CD4-positive, alpha-beta T cell treated with Interleukin-6 for 4 hours (primary cell): ENCODE measurements at regions not wholly inside any gene's neighbourhood (a gene's known extent, or its start where the extent isn't known, plus 50 kb on each side); places are given as distances from the start of the nearest gene placed in this dataset.

Experiments
- DNase-seq: peaks from one replicate; pipeline ENCODE4 v3.0.0-alpha.2; 2020; ENCODE audit warnings: mixed read lengths

GRCh38 chr1:209248649-209249279 lies 334.8 kb upstream of the CAMK1G start:
- peak; percentile 41 for DNase-seq

DNA sequence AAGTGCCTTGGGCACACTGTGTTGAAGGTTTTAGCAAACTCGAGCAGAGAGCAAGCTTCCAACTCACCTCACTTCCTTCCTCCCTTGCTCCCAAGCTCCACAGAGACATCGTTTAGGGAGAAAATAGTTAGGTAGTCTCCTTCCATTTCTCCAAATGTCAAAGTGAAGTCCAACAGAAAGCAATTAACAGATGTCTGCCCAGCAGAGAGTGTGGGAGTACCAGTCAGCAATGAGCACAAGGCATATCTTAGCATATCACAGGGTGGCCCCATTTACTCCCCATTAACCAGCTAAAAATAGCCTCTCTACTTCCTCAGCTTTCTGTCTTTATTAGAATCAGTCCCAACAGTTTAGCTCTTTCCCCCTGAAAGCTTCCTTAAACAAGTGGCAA lies 334.2 kb upstream of the CAMK1G start:
- no peak for DNase-seq

GRCh38 chr1:209249785-209250440 lies 333.6 kb upstream of the CAMK1G start:
- no peak for DNase-seq

DNA sequence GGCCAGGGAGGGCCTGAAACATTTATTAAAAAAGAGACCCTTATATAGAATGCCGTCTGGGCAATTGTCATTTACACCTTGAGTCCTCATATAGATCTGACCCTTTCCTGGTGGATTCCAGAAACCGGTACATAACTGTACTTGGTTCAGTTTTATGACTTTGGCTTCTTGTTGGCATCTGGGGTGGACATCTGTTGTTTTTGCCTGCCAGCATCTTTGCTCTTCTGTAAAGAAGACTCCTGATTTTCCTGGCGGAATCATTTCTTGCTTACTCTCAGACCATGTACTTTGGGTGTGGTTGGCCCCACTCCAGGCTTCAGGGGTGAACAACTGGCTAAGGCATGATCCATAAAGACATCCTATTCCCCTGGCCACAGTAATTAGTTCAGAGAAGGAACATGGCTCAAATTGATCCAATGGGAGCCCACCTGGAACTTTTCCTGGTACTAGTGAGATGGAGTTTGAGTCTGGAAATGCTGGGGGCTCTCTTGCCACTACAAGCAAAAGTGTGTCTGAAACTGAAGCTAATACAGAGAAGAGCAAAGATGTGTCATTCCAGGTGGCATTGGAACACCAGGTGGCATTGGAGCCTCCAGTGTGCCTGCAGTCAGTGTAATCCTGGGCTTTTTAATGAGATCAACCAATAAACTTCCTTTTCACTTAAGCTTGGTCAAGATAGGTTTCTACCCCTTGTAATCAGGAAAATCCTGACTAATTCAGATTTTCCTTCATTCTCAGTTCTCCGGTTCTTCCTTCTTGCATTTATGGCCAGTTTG lies 332.5 kb upstream of the CAMK1G start:
- DNase-seq, result no peak

DNA sequence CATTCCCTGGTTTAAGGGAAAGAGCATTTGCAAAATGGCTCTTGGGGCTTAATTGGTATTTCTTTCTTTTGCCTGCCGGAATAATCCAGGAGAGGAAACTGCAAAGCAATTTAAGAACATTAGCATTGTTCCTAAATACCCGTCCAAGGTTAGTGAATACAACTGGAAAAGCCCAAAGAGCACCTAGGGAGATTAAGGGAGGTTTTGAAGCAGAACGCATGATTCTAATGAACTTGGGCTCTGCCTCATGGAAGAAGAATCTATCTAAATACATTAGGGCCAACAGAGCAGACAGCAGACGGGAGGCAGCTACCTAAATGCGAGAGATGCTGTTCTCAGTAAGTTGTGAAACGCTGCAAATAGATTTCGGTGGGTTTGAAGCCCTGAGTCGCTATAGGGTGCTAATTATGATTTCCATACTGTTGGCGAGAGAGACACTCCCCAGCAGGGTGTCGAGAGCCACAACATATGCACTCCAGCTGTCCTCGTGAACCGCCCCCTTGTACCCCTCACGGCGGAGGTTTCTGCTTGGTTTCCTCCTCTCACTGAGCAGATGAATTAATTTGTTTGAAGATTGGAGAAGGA lies 326.7 kb upstream of the CAMK1G start:
- no peak for DNase-seq

DNA sequence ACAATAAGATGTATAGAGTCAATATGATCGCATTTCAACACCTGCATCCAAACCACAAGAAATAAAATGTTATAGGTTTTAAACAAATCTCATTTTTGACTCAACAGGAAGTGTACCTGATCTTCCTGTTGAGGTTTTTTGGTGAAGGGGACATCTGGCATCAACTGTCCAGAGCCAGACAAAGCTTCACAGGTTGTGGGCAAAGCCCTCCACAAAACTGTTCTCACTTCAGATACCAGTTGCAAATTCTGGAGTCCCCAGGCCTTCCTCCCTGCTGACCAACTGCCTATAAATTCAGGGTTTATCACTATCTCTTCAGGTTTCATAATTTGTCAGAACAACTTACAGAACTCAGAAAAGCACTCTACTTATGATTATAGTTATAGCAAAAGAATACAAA lies 326.1 kb upstream of the CAMK1G start:
- no peak for DNase-seq

DNA sequence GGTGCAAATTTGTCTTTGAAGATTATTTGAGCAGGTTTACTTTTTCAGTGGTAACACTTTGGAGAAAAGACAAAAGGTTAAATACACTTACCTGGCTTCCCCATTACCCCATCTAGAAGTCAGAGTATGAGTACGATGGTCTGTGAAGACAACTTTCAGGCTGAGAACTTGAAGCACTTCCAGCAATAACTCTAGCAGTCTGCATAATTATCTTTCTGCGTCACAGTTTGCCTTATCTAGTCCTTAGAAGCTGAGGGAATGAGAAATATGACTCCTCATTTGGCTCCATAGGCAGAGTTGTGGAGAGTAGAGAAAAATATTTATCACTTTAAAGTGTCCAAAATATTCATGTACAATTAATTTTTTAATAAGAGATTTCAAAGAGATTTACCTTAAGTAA lies 323.4 kb upstream of the CAMK1G start:
- no peak for DNase-seq

DNA sequence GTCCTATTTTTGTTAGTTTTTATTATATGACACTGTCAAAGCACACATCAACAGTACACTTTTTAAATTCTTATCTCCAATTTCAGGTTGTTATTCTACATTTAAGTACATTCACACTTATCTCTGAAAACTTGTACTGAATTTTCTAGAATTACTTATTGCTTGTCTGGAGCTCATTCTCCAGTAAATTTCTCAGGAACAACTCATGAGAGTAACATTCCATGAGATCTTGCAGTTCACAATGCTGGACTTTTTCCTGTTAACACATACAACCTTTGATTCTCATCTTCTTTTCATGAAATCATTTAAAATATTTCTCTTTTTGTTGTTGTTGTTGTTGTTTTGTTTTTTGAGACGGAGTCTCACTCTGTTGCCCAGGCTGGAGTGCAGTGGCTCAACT lies 320.9 kb upstream of the CAMK1G start:
- no peak for DNase-seq

DNA sequence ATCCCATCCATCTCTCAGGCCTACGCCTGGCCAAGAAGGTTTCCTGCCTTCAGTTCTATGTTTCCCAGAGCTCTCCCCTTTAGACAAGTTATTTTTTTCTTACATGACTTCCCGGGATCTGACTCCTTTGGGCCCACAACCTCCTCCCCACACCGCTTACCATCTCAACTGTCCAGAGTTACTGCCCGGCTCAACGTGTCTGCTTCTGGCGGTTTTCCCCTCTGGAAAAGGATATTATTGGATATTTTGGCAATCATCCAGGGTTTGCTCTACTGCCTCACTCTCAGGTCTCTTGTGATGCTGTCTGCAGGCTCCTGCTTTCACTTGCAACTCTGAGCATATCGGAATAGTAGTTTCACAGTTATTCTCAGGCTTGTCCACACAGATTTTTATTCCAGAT lies 318.2 kb upstream of the CAMK1G start:
- no peak for DNase-seq

- no peak for DNase-seq
These were observed 316.8 kb upstream of the CAMK1G start for GRCh38 chr1:209266590-209267205.

GRCh38 chr1:209267968-209268367 lies 315.5 kb upstream of the CAMK1G start:
- no peak for DNase-seq

DNA sequence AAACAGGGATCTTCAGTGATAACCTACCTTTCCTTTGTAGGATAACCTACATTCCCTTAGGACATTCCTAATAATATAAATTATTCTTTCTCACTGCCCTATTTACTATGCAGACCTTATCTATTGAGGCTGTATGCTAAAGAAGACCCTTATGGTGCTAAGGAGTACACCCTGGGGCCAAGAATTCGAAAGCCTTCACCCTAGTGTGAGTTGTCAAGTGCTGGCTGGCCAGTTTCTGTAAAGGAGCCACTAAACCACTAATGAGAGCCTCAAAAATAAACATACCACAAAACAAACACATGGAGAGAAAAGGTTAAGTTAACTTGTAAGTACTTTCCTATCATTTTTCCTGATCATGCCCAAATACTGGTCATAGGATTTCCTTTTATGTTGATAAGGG lies 315.0 kb upstream of the CAMK1G start:
- no peak for DNase-seq

DNA sequence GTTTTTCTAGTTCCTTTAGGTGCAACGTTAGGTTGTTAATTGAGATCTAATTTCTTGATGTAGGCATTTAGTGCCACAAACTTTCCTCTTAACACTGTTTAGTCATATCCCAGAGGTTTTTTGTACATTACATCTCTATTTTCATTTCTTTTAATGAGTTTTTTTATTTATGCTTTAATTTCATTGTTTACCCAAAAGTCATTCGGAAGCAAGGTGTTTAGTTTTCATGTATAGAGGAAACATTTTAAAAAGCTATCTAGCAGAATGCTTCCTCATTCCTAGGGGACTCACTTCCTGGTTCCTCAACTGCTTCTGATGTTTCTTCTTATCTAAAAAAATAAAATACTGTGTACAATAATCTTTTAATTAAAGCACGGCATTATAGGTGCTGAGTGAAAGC lies 307.2 kb upstream of the CAMK1G start:
- no peak for DNase-seq

DNA sequence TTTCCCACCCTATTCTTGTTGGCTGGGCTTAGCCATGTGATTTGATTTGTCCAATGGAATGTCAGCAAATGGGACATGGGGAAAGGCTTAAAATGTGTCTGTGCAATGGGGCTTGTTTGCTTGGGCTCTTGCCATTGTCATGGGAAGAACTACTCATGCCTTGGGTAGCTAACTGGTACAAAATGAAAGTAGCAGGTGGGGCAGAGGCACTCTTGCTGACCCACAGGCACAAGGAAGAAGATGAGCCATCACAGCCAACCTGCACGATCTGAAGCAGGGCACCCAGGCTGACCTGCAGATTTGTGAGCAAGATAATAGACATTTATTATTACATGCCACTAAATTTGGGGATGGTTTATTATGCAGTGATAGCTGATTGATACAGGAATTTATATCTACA lies 305.9 kb upstream of the CAMK1G start:
- DNase-seq, result no peak

GRCh38 chr1:209291715-209292114 lies 291.8 kb upstream of the CAMK1G start:
- no peak for DNase-seq

- no peak for DNase-seq
These were observed 280.5 kb upstream of the CAMK1G start for GRCh38 chr1:209302779-209303568.

DNA sequence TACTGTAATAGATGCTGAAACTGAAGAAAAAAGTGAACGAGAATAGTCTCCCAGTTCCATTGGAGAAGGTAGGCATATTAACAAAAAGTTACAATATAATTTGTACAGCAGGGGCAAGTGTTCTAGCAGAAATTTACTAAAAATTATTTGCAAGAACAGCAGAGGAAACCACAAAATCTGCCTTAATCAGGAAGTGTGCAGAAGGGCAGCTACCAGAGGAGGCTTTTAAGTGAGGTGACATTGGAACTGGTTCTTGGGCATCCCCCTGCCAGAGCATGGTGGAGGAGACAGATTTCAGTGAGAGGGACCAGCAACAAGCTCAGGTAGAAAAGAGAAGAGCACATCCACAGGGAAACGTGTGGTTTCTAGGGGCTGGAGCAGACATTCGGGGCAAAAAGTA lies 279.3 kb upstream of the CAMK1G start:
- DNase-seq, result no peak

- DNase-seq, result no peak
These were observed 278.1 kb upstream of the CAMK1G start for GRCh38 chr1:209305221-209305954.

DNA sequence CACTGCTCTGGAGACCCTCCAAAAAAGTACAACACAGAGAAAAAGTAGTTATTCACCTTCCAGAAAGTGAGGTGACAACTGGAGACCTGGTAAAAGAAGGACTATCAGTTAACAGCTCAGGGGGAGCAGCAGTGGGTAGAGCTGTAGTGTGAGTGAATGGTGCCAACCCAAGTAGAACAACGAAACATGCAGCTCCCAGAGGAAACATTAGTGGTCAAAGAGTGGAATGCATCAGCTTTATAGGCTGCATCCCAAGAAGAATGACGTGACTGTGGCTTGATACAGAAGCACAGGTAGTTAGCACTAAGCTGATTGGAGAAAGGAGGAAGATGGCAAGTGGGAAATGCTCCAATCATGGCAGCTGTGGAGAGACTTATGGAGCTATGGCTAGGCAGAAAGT lies 275.7 kb upstream of the CAMK1G start:
- no peak for DNase-seq

- no peak for DNase-seq
These were observed 274.3 kb upstream of the CAMK1G start for GRCh38 chr1:209309198-209309597.

DNA sequence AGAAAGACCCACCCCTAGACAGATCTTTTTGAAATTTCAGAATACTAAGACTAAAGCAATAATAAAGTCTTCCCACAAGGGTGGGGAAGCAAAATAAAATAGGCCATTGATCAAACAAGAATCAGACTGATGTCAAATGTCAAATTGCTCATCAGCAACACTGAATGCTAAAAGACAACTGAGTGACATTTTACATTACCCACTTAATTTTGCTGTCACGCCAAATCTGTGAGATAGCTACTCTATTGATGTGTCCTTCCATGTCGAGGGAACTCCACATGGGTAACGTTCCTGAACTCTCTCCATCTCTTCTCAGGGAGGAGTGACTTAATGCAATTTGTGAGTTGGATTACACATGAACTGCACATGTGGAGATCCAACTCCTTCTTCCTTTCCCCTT lies 271.7 kb upstream of the CAMK1G start:
- DNase-seq, result no peak

- DNase-seq, result no peak
These were observed 266.6 kb upstream of the CAMK1G start for GRCh38 chr1:209316929-209317328.
